HepG2 (cell line): ENCODE measurements at regions not wholly inside any gene's neighbourhood (a gene's known extent, or its start where the extent isn't known, plus 50 kb on each side); places are given as distances from the start of the nearest gene placed in this dataset.

ENCODE experiments used
- ATAC-seq: fragments of 200-7000 bp; cut with Tn5 transposase; 3 replicates; pipeline ENCODE4 v1.9.1; 2020; ENCODE audit warnings: mild to moderate bottlenecking, moderate library complexity
- BruUV-seq: library from RNA; stranded (reverse); fragments of 400-500 nt; replicated peaks from 2 replicates; lab custom pipeline; 2021; lab: Mats Ljungman, UMichigan
- CTCF ChIA-PET: fragments of 300-600 bp; formaldehyde crosslinking; extraction: SDS; loops from one replicate; lab custom pipeline; 2021; ENCODE audit warnings: low total read pairs, inconsistent platforms, low intra/inter-chr PET ratio; lab: Yijun Ruan, JAX
- POLR2A ChIA-PET: fragments of 350-600 bp; sonication (Branson Sonifier 250); formaldehyde crosslinking; loops from one replicate; lab custom pipeline; 2020; ENCODE audit warnings: antibody characterized with exemption, inconsistent platforms; lab: Yijun Ruan, JAX
- DNase-seq: peaks from one replicate; pipeline ENCODE4 v3.0.0-alpha.2; 2015; ENCODE audit warnings: low spot score
- FAIRE-seq: peaks from 3 replicates; lab custom pipeline; 2011; peaks lifted over from hg19 to GRCh38; lab: Jason Lieb, UNC
- H2AFZ ChIP-seq: one replicate; pipeline ENCODE4 v1.6.1; 2011; ENCODE audit warnings: low read length, inconsistent platforms
- H3K27ac ChIP-seq: fragments of 300-600 bp; 3 replicates; pipeline ENCODE4 v1.8.0; 2011; ENCODE audit warnings: mixed run types, mild to moderate bottlenecking, mixed read lengths, low read length, inconsistent platforms; ENCODE audit not compliant: insufficient read depth; ENCODE audit errors: extremely low read length
- H3K27me3 ChIP-seq, 2 experiments: fragments of 200-600 bp in 1 of 2; 2 replicates in 1 of 2; 3 replicates in 1 of 2; pipeline versions ENCODE4 v1.6.0 to v1.8.0; 2011; ENCODE audit warnings: low read length in 2 of 2, mild to moderate bottlenecking in 2 of 2, moderate library complexity in 2 of 2, inconsistent platforms in 1 of 2; ENCODE audit not compliant: insufficient read depth in 2 of 2, control insufficient read depth in 1 of 2
- H3K36me3 ChIP-seq, 2 experiments: fragments of 200-600 bp in 1 of 2; replicated peaks in 1 of 2; 2 replicates in 1 of 2; 3 replicates in 1 of 2; pipeline versions ENCODE4 v1.5.1 to v1.8.0; 2011; ENCODE audit warnings: low read length in 2 of 2, inconsistent platforms in 1 of 2; ENCODE audit not compliant: insufficient read depth in 2 of 2, control insufficient read depth in 1 of 2
- H3K4me1 ChIP-seq: 2 replicates; pipeline ENCODE4 v1.5.1; 2012; ENCODE audit warnings: low read length, inconsistent platforms; ENCODE audit not compliant: insufficient read depth
- H3K4me2 ChIP-seq: 2 replicates; pipeline ENCODE4 v1.6.0; 2011; ENCODE audit warnings: low read depth, low read length, inconsistent platforms
- H3K4me3 ChIP-seq, 3 experiments: fragments of 200-600 bp in 1 of 3; sonication (generic), shearing (Covaris generic) in 1 of 3; replicated peaks in 1 of 3; 2 replicates each; pipeline ENCODE4 v1.5.1; 2011 to 2016; ENCODE audit warnings: low read length in 3 of 3, inconsistent platforms in 2 of 3, low read depth in 2 of 3, mild to moderate bottlenecking in 2 of 3, control low read depth in 1 of 3, mixed read lengths in 1 of 3; ENCODE audit not compliant: insufficient read depth in 1 of 3
- H3K79me2 ChIP-seq: one replicate; pipeline ENCODE4 v1.6.1; 2011; ENCODE audit warnings: low read length, inconsistent platforms; ENCODE audit not compliant: insufficient read depth
- H3K9ac ChIP-seq: 2 replicates; pipeline ENCODE4 v1.6.0; 2011; ENCODE audit warnings: mild to moderate bottlenecking, low read depth, low read length, inconsistent platforms; ENCODE audit not compliant: insufficient read depth
- H3K9me3 ChIP-seq: 2 replicates; pipeline ENCODE4 v1.5.1; 2012; ENCODE audit warnings: mild to moderate bottlenecking, low read length
- H4K20me1 ChIP-seq: 2 replicates; pipeline ENCODE4 v1.6.0; 2011; ENCODE audit warnings: inconsistent platforms, mild to moderate bottlenecking, low read length, moderate library complexity; ENCODE audit not compliant: insufficient read depth
- HMGA1 ChIP-seq: sonication (generic); formaldehyde crosslinking; conservative IDR thresholded peaks from 2 replicates; pipeline ENCODE4 v1.4.0; 2020; ENCODE audit warnings: missing genetic modification reagents
- HOXA7 ChIP-seq: sonication (generic); formaldehyde crosslinking; IDR thresholded peaks from 2 replicates; pipeline ENCODE4 v1.8.1; 2022; ENCODE audit warnings: mild to moderate bottlenecking, missing genetic modification reagents, moderate library complexity
- KMT2B ChIP-seq: IDR thresholded peaks from 2 replicates; pipeline ENCODE4 v1.6.1; 2016; ENCODE audit warnings: missing genetic modification reagents, missing compliant biosample characterization
- MTA1 ChIP-seq: sonication (generic); formaldehyde crosslinking; IDR thresholded peaks from 2 replicates; pipeline ENCODE4 v1.4.0; 2020; ENCODE audit warnings: missing genetic modification reagents, mild to moderate bottlenecking, borderline replicate concordance
- SRSF9 ChIP-seq: fragments of 200-400 bp; formaldehyde crosslinking; IDR thresholded peaks from 2 replicates; pipeline ENCODE4 v1.6.1; 2018; ENCODE audit warnings: borderline replicate concordance, mild to moderate bottlenecking, low read depth, low read length; ENCODE audit not compliant: insufficient read depth, poor library complexity, severe bottlenecking
- TFAP4 ChIP-seq: sonication (generic); IDR thresholded peaks from 2 replicates; pipeline ENCODE4 v1.6.1; 2016; ENCODE audit warnings: low read depth, borderline replicate concordance
- ZNF124 ChIP-seq: sonication (generic); formaldehyde crosslinking; IDR thresholded peaks from 2 replicates; pipeline ENCODE4 v1.4.0; 2020; ENCODE audit warnings: missing genetic modification reagents
- ZNF256 ChIP-seq: sonication (generic); formaldehyde crosslinking; conservative IDR thresholded peaks from 2 replicates; pipeline ENCODE4 v1.4.0; 2020; ENCODE audit warnings: missing genetic modification reagents
- ZNF484 ChIP-seq: sonication (generic); formaldehyde crosslinking; IDR thresholded peaks from 2 replicates; pipeline ENCODE4 v1.5.1; 2020; ENCODE audit warnings: mild to moderate bottlenecking, low read depth, missing genetic modification reagents, borderline replicate concordance
- ZNF513 ChIP-seq: sonication (generic); formaldehyde crosslinking; conservative IDR thresholded peaks from 2 replicates; pipeline ENCODE4 v1.5.0; 2020; ENCODE audit warnings: missing genetic modification reagents
- ZNF543 ChIP-seq: sonication (generic); formaldehyde crosslinking; IDR thresholded peaks from 2 replicates; pipeline ENCODE4 v1.4.0; 2020; ENCODE audit warnings: mild to moderate bottlenecking, missing genetic modification reagents
- ZNF589 ChIP-seq: sonication (generic); formaldehyde crosslinking; conservative IDR thresholded peaks from 2 replicates; pipeline ENCODE4 v1.8.0; 2022; ENCODE audit warnings: mild to moderate bottlenecking, moderate library complexity, missing genetic modification reagents
- ZNF607 ChIP-seq: sonication (generic); formaldehyde crosslinking; IDR thresholded peaks from 2 replicates; pipeline ENCODE4 v1.5.1; 2020; ENCODE audit warnings: missing genetic modification reagents, mild to moderate bottlenecking, borderline replicate concordance
- ZSCAN30 ChIP-seq: sonication (generic); formaldehyde crosslinking; IDR thresholded peaks from 2 replicates; pipeline ENCODE4 v1.5.0; 2020; ENCODE audit warnings: mild to moderate bottlenecking, missing genetic modification reagents
- WGBS: methylation state at CpG from one replicate; pipeline ENCODE4 v1.1.6; 2017; ENCODE audit warnings: low lambda C conversion rate; 5-methylcytosine and 5-hydroxymethylcytosine counted together
- in situ Hi-C: cut with HindIII; loops from 2 replicates; pipeline ENCODE4 v1.10.0; 2017; ENCODE audit warnings: low pct_unique_long_range_greater_than_20kb; ENCODE audit not compliant: extremely low pct_ligation_motif_present
- intact Hi-C: fragments of 100-400 bp; cut with micrococcal nuclease; formaldehyde crosslinking; loops from one replicate; pipeline ENCODE4 v1.10.0; 2022; ENCODE audit not compliant: unreplicated experiment

- no peak overlapping the region for H2AFZ ChIP-seq
- no peaks in the 10 kb centered on the region for H3K36me3 ChIP-seq
- ChIA-PET CTCF (no interaction called here), POLR2A (no interaction called here)
- BruUV-seq: no TSS peak
- H4K20me1 ChIP-seq: no peaks in the 10 kb centered on the region
- ATAC-seq: no peak
- FAIRE-seq: no peak
- no peaks in the 10 kb centered on the region for H3K79me2 ChIP-seq
- no peaks in the 10 kb centered on the region for H3K27me3 ChIP-seq
- 28% methylated on average over 9 of the region's 10 CpGs for WGBS
- no peaks in the 10 kb centered on the region for H3K9me3 ChIP-seq
- no peaks in the 10 kb centered on the region for H3K4me1 ChIP-seq
- no peak for TF ChIP-seq ZNF589 (CRISPR knock-in tag)
- TF ChIP-seq ZNF607 (CRISPR knock-in tag): no peak
- TF ChIP-seq TFAP4: no peak
- in situ Hi-C loops: no loop called here
- intact Hi-C loops: no loop called here
- no peak overlapping the region for H3K4me3 ChIP-seq
- DNase-seq: no peak
- H3K4me2 ChIP-seq: no peak overlapping the region
- no peak overlapping the region for H3K9ac ChIP-seq
- no peak overlapping the region for H3K27ac ChIP-seq
Observed at GRCh38 chr21:38165466-38166172, 91.2 kb upstream of the KCNJ15 start.

GRCh38 chr21:38166173-38166535 is 90.6 kb upstream of the KCNJ15 start:
- Histone ChIP-seq H3K4me2 (no peak overlapping the region), H3K4me1 (no peaks in the 10 kb centered on the region), H3K9ac (no peak overlapping the region), H3K27me3 (no peaks in the 10 kb centered on the region), H3K79me2 (no peaks in the 10 kb centered on the region), H3K36me3 (no peaks in the 10 kb centered on the region), H4K20me1 (no peaks in the 10 kb centered on the region), H3K4me3 (no peak overlapping the region), H2AFZ (no peak overlapping the region), H3K9me3 (no peaks in the 10 kb centered on the region), H3K27ac (no peak overlapping the region)
- intact Hi-C loops (no loop called here), in situ Hi-C loops (no loop called here)
- FAIRE-seq (no peak), DNase-seq (no peak), ATAC-seq (no peak)
- no TSS peak for BruUV-seq
- TF ChIP-seq SRSF9 (no peak), HOXA7 (CRISPR knock-in tag) (no peak), ZNF256 (CRISPR knock-in tag) (no peak), ZNF484 (no peak), ZNF513 (CRISPR knock-in tag) (no peak), KMT2B (CRISPR knock-in tag) (no peak), ZNF543 (CRISPR knock-in tag) (no peak), ZNF124 (CRISPR knock-in tag) (no peak), MTA1 (CRISPR knock-in tag) (no peak), HMGA1 (CRISPR knock-in tag) (no peak), ZSCAN30 (CRISPR knock-in tag) (no peak)
- WGBS: 33% methylated on average over 7 of the region's 7 CpGs
- CTCF ChIA-PET: no interaction called here
- POLR2A ChIA-PET: no interaction called here
